GM12878 (cell line): ENCODE measurements at regions not wholly inside any gene's neighbourhood (a gene's known extent, or its start where the extent isn't known, plus 50 kb on each side); places are given as distances from the start of the nearest gene placed in this dataset.

Experiments used
- ATAC-seq: fragments of 200-7000 bp; cut with Tn5 transposase; 3 replicates; pipeline ENCODE4 v1.9.1; 2020; ENCODE audit warnings: mild to moderate bottlenecking, moderate library complexity
- BruUV-seq: library from RNA; stranded (reverse); fragments of 400-500 nt; replicated peaks from 2 replicates; lab custom pipeline; 2021; lab: Mats Ljungman, UMichigan
- CTCF ChIA-PET: fragments of 300-600 bp; sonication (Branson Sonifier 250); formaldehyde crosslinking; extraction: SDS; loops from one replicate; lab custom pipeline; 2021; ENCODE audit warnings: inconsistent platforms; lab: Yijun Ruan, JAX
- POLR2A ChIA-PET: fragments of 350-600 bp; formaldehyde crosslinking; extraction: SDS; loops from one replicate; lab custom pipeline; 2021; ENCODE audit warnings: inconsistent platforms; lab: Charles Lee
- RAD21 ChIA-PET: fragments of 300-600 bp; sonication (Branson Sonifier 250); formaldehyde crosslinking; loops from one replicate; lab custom pipeline; 2023; ENCODE audit warnings: antibody characterized with exemption; ENCODE audit not compliant: unreplicated experiment; lab: Charles Lee
- SMC1A ChIA-PET: fragments of 300-600 bp; sonication (Branson Sonifier 250); formaldehyde crosslinking; loops from one replicate; lab custom pipeline; 2023; ENCODE audit not compliant: unreplicated experiment, uncharacterized antibody; lab: Charles Lee
- DNase-seq: peaks from one replicate; pipeline ENCODE4 v3.0.0-alpha.2; 2011; ENCODE audit warnings: low read depth, low spot score
- FAIRE-seq: peaks from 3 replicates; lab custom pipeline; 2011; peaks lifted over from hg19 to GRCh38; lab: Jason Lieb, UNC
- H2AFZ ChIP-seq: 2 replicates; pipeline ENCODE4 v1.6.0; 2011; ENCODE audit warnings: low read depth, low read length, control low read depth; ENCODE audit not compliant: control insufficient read depth
- H3K27ac ChIP-seq: 2 replicates; pipeline ENCODE4 v1.5.1; 2011; ENCODE audit warnings: control low read depth; ENCODE audit not compliant: control insufficient read depth, insufficient read depth
- H3K27me3 ChIP-seq, 2 experiments: replicated peaks in 1 of 2; 2 replicates each; pipeline versions ENCODE4 v1.6.0 to v1.6.1; 2011; ENCODE audit warnings: low read length in 1 of 2; ENCODE audit not compliant: control insufficient read depth in 2 of 2, insufficient read depth in 2 of 2
- H3K36me3 ChIP-seq, 2 experiments: 2 replicates each; pipeline ENCODE4 v1.5.1; 2011; ENCODE audit warnings: low read length in 1 of 2; ENCODE audit not compliant: control insufficient read depth in 2 of 2, insufficient read depth in 2 of 2
- H3K4me1 ChIP-seq: 2 replicates; pipeline ENCODE4 v1.6.1; 2011; ENCODE audit warnings: mild to moderate bottlenecking, low read length, moderate library complexity, mixed read lengths; ENCODE audit not compliant: control insufficient read depth, insufficient read depth
- H3K4me2 ChIP-seq: 2 replicates; pipeline ENCODE4 v1.6.0; 2011; ENCODE audit warnings: control low read depth; ENCODE audit not compliant: control insufficient read depth, insufficient read depth
- H3K4me3 ChIP-seq: fragments of 200-600 bp; sonication (generic); 2 replicates; pipeline ENCODE4 v1.5.1; 2016
- H3K79me2 ChIP-seq: 2 replicates; pipeline ENCODE4 v1.6.0; 2011; ENCODE audit warnings: low read length; ENCODE audit not compliant: control insufficient read depth, insufficient read depth
- H3K9ac ChIP-seq: 2 replicates; pipeline ENCODE4 v1.8.0; 2011; ENCODE audit warnings: low read length, control low read depth, mixed read lengths; ENCODE audit not compliant: control insufficient read depth, insufficient read depth
- H3K9me3 ChIP-seq: replicated peaks from 3 replicates; pipeline ENCODE4 v1.5.1; 2011; ENCODE audit warnings: mild to moderate bottlenecking, low read length; ENCODE audit not compliant: control insufficient read depth, insufficient read depth
- H4K20me1 ChIP-seq: 2 replicates; pipeline ENCODE4 v1.6.0; 2011; ENCODE audit not compliant: control insufficient read depth, insufficient read depth
- EED ChIP-seq: sonication (generic); IDR thresholded peaks from 2 replicates; pipeline ENCODE4 v1.6.1; 2016; ENCODE audit warnings: antibody characterized with exemption, low read depth
- HDAC6 ChIP-seq: fragments of 200-600 bp; sonication (generic); IDR thresholded peaks from one replicate; pipeline ENCODE4 v1.8.0; 2017; ENCODE audit warnings: antibody characterized with exemption; ENCODE audit not compliant: unreplicated experiment
- MTA3 ChIP-seq: IDR thresholded peaks from 2 replicates; pipeline ENCODE4 v1.6.1; 2012; ENCODE audit warnings: low read length, inconsistent platforms, borderline replicate concordance
- POLR2AphosphoS5 ChIP-seq: IDR thresholded peaks from 2 replicates; pipeline ENCODE4 v1.6.1; 2011; ENCODE audit warnings: mild to moderate bottlenecking, low read length, inconsistent platforms
- SP1 ChIP-seq: IDR thresholded peaks from one replicate; pipeline ENCODE4 v1.6.1; 2011; ENCODE audit warnings: low read depth, low read length
- TARDBP ChIP-seq: IDR thresholded peaks from 2 replicates; pipeline ENCODE4 v1.6.1; 2016; ENCODE audit warnings: borderline replicate concordance
- WGBS: methylation state at CpG from one replicate; pipeline ENCODE4 v1.1.6; 2016; ENCODE audit warnings: low lambda C conversion rate; ENCODE audit not compliant: insufficient replicate concordance, insufficient coverage; ENCODE audit errors: missing lambda C conversion rate; 5-methylcytosine and 5-hydroxymethylcytosine counted together
- in situ Hi-C: fragments of 300-500 bp; cut with MboI; formaldehyde crosslinking; loops from 9 replicates; pipeline ENCODE4 v1.14.3; 2018; ENCODE audit warnings: mixed read lengths
- intact Hi-C: fragments of 100-400 bp; cut with micrococcal nuclease; formaldehyde crosslinking; loops from one replicate; pipeline ENCODE4 v1.14.2; 2022; ENCODE audit not compliant: unreplicated experiment
- TF ChIP-seq, protein P1 (sequence below): fragments of 450-650 bp; IDR thresholded peaks from 2 replicates; pipeline ENCODE4 v1.6.1; 2016; ENCODE audit warnings: mild to moderate bottlenecking

DNA sequence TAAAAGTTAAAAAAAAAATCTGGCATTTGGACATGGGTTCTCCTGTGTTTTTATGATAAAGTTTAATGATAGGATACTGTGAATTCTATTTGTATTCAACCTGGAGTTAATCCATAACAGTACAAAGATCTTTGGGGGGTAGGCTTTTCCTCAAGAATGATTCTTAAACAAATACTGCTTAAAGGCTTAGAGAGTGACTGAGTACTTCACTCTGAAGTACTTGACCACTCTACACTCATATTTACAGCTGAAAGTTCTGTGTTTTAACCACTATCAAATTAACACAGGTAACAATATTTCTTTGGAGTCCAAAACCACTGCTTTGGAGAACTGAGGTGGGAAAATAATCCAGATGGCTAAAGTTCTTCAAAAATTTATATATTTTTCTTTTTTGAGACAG, 74.2 kb upstream of the TMEM168 start:
- ChIA-PET RAD21 (no interaction called here), CTCF (no interaction called here), SMC1A (interaction anchor here (2.0 kb wide), 1 partner anchor 10 kb away, joined by 4 read pairs; no protein-coding TSS in a partner anchor), POLR2A (no interaction called here)
- ATAC-seq (no peak), DNase-seq (no peak), FAIRE-seq (no peak)
- Histone ChIP-seq H3K27me3 (no peaks in the 10 kb centered on the region), H3K79me2 (no peaks in the 10 kb centered on the region), H3K36me3 (peaks cover 0 to 3% of the 10 kb centered on the region in 2 experiments; a peak in 2 of 4 replicates), H2AFZ (no peak overlapping the region), H4K20me1 (no peaks in the 10 kb centered on the region), H3K9me3 (no peaks in the 10 kb centered on the region; the same call in 1 of the 3 replicates), H3K9ac (no peak overlapping the region), H3K4me2 (no peak overlapping the region), H3K4me3 (no peak overlapping the region), H3K4me1 (peaks cover 10% of the 10 kb centered on the region), H3K27ac (no peak overlapping the region)
- intact Hi-C loops: no loop called here
- BruUV-seq: no TSS peak
- TF ChIP-seq SP1: no peak
- no peak for TF ChIP-seq HDAC6
- TF ChIP-seq POLR2AphosphoS5: no peak
- no peak for TF ChIP-seq EED
- TF ChIP-seq, protein P1, sequence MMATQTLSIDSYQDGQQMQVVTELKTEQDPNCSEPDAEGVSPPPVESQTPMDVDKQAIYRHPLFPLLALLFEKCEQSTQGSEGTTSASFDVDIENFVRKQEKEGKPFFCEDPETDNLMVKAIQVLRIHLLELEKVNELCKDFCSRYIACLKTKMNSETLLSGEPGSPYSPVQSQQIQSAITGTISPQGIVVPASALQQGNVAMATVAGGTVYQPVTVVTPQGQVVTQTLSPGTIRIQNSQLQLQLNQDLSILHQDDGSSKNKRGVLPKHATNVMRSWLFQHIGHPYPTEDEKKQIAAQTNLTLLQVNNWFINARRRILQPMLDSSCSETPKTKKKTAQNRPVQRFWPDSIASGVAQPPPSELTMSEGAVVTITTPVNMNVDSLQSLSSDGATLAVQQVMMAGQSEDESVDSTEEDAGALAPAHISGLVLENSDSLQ: no peak
- in situ Hi-C loops: no loop called here

DNA sequence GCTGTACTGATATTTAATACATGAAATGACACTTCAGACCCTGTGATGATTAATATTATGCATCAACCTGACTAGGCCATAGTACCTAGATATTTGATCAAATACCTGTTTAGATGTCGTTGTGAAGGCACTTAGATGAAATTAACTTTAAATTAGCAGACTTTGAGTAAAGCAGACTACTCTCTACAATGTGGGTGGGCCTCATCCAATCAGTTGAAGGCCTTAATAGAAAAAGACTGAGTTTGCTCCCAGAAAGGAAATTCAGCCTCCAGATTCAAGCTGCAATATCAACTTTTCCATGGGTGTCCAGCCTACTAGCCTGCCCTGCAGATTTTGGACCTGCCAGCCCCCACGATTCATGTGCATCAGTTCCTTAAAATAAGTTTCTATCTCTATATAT, 68.6 kb upstream of the TMEM168 start:
- H3K79me2 ChIP-seq: no peaks in the 10 kb centered on the region
- ChIA-PET SMC1A (interaction anchor here (1.1 to 1.8 kb wide), 2 partner anchors 15 to 18 kb away, joined by 3 to 5 read pairs; no protein-coding TSS in a partner anchor), CTCF (interaction anchor here (2.0 kb wide), 1 partner anchor 10 kb away, joined by 5 read pairs; no protein-coding TSS in a partner anchor), POLR2A (interaction anchor here (1.1 kb wide), 1 partner anchor 100 kb away, joined by 3 read pairs; no protein-coding TSS in a partner anchor)
- no peaks in the 10 kb centered on the region for H3K4me1 ChIP-seq
- no peak overlapping the region for H2AFZ ChIP-seq
- no peak for DNase-seq
- H3K27me3 ChIP-seq: no peaks in the 10 kb centered on the region
- 67% methylated on average over 2 of the region's 2 CpGs for WGBS
- no peak for FAIRE-seq
- BruUV-seq: no TSS peak
- no peaks in the 10 kb centered on the region for H4K20me1 ChIP-seq
- intact Hi-C loops (no loop called here), in situ Hi-C loops (no loop called here)
- no peak overlapping the region for H3K4me2 ChIP-seq
- H3K27ac ChIP-seq: no peak overlapping the region
- ATAC-seq: no peak
- H3K4me3 ChIP-seq: no peak overlapping the region
- no peaks in the 10 kb centered on the region; the same call in 1 of the 3 replicates for H3K9me3 ChIP-seq
- TF ChIP-seq TARDBP: no peak
- no peak for TF ChIP-seq MTA3
- TF ChIP-seq, all 136 proteins: peak for 0
- RAD21 ChIA-PET: no interaction called here
- Histone ChIP-seq H3K9ac (no peak overlapping the region), H3K36me3 (no peaks in the 10 kb centered on the region; a peak in 1 of 4 replicates)
